ENCODE measurements at regions not wholly inside any gene's neighbourhood (a gene's known extent, or its start where the extent isn't known, plus 50 kb on each side); places are given as distances from the start of the nearest gene placed in this dataset.
A peak's percentile ranks its signal among the peaks of the same experiment; 100 is the strongest.

DNA sequence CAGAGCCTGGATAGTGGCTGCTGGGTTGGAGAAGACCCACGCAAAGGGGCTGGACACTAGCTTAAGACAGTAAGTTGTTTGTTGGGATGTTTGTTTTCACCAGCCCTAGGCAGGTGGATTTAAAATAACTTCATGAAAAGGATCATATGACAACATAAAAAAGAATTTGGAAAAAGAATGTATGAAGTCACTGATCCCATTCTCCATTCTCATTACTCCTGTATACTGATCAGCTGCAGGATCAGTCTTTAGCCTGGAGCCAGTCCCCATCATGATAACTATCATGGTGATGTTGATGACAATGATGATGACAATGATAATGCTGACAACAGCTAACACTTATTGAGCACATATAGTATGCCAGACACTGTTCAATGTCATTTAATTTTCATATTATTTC is 92.1 kb upstream of the IFNE start:
- DNase-seq (ENCODE audit: low read depth) = no peak
- TF ChIP-seq, protein P1, sequence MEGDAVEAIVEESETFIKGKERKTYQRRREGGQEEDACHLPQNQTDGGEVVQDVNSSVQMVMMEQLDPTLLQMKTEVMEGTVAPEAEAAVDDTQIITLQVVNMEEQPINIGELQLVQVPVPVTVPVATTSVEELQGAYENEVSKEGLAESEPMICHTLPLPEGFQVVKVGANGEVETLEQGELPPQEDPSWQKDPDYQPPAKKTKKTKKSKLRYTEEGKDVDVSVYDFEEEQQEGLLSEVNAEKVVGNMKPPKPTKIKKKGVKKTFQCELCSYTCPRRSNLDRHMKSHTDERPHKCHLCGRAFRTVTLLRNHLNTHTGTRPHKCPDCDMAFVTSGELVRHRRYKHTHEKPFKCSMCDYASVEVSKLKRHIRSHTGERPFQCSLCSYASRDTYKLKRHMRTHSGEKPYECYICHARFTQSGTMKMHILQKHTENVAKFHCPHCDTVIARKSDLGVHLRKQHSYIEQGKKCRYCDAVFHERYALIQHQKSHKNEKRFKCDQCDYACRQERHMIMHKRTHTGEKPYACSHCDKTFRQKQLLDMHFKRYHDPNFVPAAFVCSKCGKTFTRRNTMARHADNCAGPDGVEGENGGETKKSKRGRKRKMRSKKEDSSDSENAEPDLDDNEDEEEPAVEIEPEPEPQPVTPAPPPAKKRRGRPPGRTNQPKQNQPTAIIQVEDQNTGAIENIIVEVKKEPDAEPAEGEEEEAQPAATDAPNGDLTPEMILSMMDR (IDR thresholded peaks at IDR 0.05; ENCODE audit: control insufficient read depth, extremely low read depth, insufficient read depth) = no peak
- no peak overlapping the region for H3K4me3 ChIP-seq (ENCODE audit: low read depth, low read length)

DNA sequence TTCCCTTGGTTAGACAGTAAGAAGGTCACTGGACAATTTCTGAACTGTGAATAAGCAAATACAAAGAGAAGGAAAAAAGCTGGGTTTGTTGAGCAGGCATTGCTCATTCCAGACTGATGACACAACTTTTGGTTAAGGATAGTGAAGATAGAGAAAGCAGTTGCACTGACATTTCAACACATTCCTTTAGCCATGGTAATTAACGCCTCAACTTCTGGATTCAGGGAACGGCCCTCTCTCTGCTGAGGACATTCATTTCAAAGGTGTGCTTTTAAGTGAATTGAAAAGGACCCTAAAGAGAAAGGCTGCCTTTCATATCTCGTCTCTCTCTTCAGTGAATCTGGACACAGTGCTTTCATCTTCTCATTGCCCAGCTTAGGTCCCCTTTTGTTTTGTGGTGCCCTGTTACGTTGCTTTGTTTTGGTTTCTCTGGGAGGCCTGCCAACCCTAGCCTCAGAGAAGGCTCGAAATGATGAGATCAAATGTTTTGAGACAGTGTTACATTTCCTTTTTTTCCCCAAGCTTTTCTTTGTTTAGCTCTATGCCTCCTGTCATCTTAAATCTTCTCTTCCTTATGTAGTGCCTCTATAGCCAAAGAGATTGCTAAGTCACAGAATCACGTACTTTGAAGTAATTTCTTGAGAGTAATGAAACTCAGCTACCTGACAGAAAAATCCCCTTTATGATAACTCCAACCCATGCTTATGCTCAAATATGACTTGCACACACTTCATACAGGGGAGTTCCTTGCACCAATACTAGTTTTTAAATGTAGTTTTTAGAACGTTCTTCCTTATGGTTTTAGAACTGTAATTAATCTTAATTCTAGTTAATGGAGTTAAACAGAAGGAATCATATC is 94.4 kb upstream of the IFNE start:
- TF ChIP-seq, protein P1 (IDR thresholded peaks at IDR 0.05; ENCODE audit: control insufficient read depth, extremely low read depth, insufficient read depth) = no peak
- DNase-seq (ENCODE audit: low read depth) = no peak
- no peak overlapping the region for H3K4me3 ChIP-seq (ENCODE audit: low read depth, low read length)

DNA sequence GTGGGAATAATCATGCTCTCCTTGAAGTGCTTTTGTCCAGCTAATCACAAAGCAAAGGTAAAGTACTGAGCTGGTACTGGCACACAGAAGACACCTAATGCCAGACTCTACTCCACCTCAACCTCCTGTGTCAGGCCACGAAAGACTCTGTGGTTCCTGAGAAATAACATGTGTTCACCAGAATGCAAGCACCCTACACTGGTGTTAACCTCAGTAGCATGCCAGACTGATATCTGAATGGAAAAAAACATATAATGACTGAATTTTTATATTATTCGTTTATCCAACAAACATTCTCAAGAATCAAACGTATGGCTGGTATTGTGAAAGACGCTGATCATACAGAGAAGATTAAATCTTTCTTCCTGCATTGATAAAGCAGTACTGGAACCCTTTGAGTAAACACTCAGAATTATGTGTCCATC is 97.1 kb upstream of the IFNE start:
- TF ChIP-seq, protein P1 (IDR thresholded peaks at IDR 0.05; ENCODE audit: control insufficient read depth, extremely low read depth, insufficient read depth) = no peak
- no peak overlapping the region for H3K4me3 ChIP-seq (ENCODE audit: low read depth, low read length)

DNA sequence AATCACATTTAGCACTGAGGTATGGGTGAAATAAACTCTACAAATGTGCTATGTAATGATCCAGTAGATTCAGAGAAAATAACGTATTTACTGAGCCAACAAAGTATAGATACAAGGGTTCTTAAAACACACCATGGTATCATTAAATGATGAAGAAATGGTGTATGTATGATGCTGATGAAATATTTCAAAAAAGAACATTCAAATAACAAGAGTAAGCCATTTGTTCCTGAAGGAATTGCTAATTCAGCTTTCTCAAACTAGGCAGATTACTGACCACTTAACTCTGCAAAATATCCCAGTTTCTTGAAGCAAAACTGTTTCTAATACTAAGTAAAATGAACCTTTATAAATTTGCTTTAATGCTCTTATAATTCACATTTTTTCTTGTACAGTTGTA is 97.6 kb upstream of the IFNE start:
- TF ChIP-seq, protein P1 (IDR thresholded peaks at IDR 0.05; ENCODE audit: control insufficient read depth, extremely low read depth, insufficient read depth) = no peak
- no peak overlapping the region for H3K4me3 ChIP-seq (ENCODE audit: low read depth, low read length)
- DNase-seq (ENCODE audit: low read depth) = no peak

More for the DNA sequence above, 97.1 kb upstream of the IFNE start:
- no peak for DNase-seq (ENCODE audit: low read depth)

DNA sequence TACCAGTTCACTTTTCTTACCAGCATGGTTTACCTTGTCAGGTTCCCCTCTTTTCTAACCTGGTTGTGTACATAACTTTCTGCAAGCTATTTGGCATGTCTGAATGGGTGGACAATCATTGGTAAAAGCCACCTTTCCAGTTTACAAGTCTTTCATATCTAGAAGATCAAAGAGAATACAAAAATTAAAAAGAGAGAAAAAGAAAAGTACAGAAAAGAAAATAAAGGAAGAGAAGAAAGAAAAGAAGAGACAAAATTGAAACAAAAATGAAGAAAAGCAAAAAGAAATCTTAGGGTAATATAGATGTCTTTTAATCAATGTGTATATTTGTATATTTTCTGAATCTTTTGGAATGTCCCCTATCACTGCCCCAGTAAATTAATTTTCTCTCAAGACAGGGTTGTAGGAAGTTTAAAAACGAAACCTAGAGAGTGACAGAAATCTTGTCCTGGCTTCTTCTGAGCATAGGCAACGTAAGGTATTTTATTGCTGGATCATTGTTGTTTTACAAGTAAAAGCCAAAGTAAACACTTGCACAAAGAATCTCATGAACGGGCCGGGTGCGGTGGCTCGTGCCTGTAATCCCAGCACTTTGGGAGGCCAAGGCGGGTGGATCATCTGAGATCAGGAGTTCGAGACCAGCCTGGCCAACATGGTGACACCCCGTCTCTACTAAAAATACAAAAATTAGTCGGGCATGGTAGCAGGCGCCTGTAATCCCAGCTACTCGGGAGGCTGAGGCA is 98.7 kb upstream of the IFNE start:
- TF ChIP-seq, protein P1 (IDR thresholded peaks at IDR 0.05; ENCODE audit: control insufficient read depth, extremely low read depth, insufficient read depth) = no peak
- no peak overlapping the region for H3K4me3 ChIP-seq (ENCODE audit: low read depth, low read length)
- DNase-seq (ENCODE audit: low read depth) = peak; percentile 37

DNA sequence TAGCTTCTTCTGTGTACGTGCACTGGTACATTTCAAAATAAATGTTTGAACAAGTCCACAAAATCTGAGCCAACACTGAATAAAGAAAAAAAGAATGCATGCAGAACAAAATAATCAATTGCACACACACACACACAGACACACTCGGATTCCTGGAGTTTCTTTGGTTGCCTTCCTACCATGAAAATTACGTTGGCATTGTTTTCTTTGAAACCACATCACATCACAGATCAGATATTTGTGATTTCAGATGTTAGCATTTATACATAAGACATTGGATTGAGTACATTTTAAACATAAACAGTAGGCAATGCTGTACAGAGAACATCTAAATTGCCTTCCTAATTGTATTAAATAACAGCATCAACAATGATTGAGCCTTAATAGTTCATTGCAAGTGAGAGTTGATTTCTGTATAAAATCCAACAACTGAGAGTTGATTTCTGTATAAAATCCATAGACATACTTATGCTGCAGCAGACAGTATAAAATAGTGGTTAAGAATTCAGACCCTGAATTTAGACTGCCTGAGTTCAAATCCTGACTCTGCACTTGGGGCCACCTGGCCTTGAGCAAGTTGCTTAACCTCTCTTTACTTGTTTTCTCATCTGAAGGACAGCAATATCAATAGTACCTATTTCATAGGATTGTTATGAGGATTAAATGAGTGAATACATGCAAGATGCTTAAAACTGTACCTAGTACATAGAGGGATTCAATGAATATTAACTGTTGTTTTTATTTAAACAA is 101.7 kb upstream of the IFNE start:
- H3K4me3 ChIP-seq (ENCODE audit: low read depth, low read length) = no peak overlapping the region
- DNase-seq (ENCODE audit: low read depth) = no peak
- TF ChIP-seq, protein P1 (IDR thresholded peaks at IDR 0.05; ENCODE audit: control insufficient read depth, extremely low read depth, insufficient read depth) = no peak

Data from LNCaP clone FGC (cell line).